Hepatocyte (in vitro differentiated cells): ENCODE measurements at regions not wholly inside any gene's neighbourhood (a gene's known extent, or its start where the extent isn't known, plus 50 kb on each side); places are given as distances from the start of the nearest gene placed in this dataset.

Source experiments
- EZH2 ChIP-seq: fragments of 200-600 bp; sonication (generic); IDR thresholded peaks from 2 replicates; pipeline ENCODE4 v1.6.1; 2016; ENCODE audit warnings: antibody characterized with exemption, mild to moderate bottlenecking, borderline replicate concordance
- EZH2phosphoT487 ChIP-seq: fragments of 200-600 bp; sonication (generic); IDR thresholded peaks from one replicate; pipeline ENCODE4 v1.6.1; 2018; ENCODE audit warnings: antibody characterized with exemption, mild to moderate bottlenecking, low read depth, moderate library complexity; ENCODE audit not compliant: unreplicated experiment, severe bottlenecking
- TF ChIP-seq, protein P1 (sequence below): fragments of 200-600 bp; sonication (generic); IDR thresholded peaks from 2 replicates; pipeline ENCODE4 v1.5.1; 2016; ENCODE audit warnings: antibody characterized with exemption, mild to moderate bottlenecking; ENCODE audit not compliant: poor library complexity

DNA sequence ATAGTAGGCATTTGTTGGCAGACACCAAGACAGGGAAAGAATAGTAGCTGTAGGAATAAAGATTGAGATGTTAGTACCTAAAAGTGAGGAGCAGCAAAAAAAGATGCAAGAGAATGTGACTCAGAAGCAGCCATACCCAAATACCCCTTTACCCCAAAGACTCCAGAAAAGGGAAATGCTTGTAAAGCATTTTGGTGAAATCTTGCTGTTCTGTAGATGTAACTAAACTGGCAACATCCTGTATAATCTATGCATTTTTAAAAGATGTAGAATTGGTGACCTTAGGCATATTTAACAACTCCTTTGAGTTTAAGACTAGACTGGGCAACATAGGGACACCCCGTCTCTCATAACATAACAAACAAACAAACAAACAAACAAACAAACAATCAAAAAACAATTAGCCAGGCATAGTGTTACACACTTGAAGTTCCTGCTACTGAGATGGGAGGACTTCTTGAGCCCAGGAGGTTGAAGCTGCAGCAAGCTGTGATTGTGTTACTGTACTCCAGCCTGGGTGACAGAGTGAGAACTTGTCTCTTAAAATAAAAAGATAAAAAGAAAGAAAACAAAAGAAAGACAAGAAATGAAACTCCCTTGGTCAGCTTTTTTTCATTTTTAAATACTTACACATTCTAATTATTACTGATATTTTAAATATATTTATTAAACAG is 361.5 kb upstream of the KCNH8 start:
- TF ChIP-seq, protein P1, sequence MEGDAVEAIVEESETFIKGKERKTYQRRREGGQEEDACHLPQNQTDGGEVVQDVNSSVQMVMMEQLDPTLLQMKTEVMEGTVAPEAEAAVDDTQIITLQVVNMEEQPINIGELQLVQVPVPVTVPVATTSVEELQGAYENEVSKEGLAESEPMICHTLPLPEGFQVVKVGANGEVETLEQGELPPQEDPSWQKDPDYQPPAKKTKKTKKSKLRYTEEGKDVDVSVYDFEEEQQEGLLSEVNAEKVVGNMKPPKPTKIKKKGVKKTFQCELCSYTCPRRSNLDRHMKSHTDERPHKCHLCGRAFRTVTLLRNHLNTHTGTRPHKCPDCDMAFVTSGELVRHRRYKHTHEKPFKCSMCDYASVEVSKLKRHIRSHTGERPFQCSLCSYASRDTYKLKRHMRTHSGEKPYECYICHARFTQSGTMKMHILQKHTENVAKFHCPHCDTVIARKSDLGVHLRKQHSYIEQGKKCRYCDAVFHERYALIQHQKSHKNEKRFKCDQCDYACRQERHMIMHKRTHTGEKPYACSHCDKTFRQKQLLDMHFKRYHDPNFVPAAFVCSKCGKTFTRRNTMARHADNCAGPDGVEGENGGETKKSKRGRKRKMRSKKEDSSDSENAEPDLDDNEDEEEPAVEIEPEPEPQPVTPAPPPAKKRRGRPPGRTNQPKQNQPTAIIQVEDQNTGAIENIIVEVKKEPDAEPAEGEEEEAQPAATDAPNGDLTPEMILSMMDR: no peak
- no peak for TF ChIP-seq EZH2
- TF ChIP-seq EZH2phosphoT487: no peak
